Smooth muscle cell (in vitro differentiated cells): ENCODE measurements at regions not wholly inside any gene's neighbourhood (a gene's known extent, or its start where the extent isn't known, plus 50 kb on each side); places are given as distances from the start of the nearest gene placed in this dataset.

Experiments used
- DNase-seq: peaks from one replicate; lab custom pipeline; 2025; ENCODE audit not compliant: unreplicated experiment; lab: John Stamatoyannopoulos, UW
- H2AFZ ChIP-seq: fragments of 200-600 bp; sonication (generic); 2 replicates; pipeline ENCODE4 v1.6.0; 2016; ENCODE audit warnings: antibody characterized with exemption, low read depth, mild to moderate bottlenecking
- H3F3A ChIP-seq: fragments of 200-600 bp; sonication (generic); 2 replicates; pipeline ENCODE4 v1.6.0; 2017; ENCODE audit warnings: antibody characterized with exemption, low read depth
- H3K27ac ChIP-seq: fragments of 200-600 bp; sonication (generic); 2 replicates; pipeline ENCODE4 v1.5.1; 2016; ENCODE audit warnings: low read depth, mild to moderate bottlenecking
- H3K27me3 ChIP-seq: fragments of 200-600 bp; sonication (generic); 2 replicates; pipeline ENCODE4 v1.6.1; 2016; ENCODE audit warnings: low read depth, mild to moderate bottlenecking
- H3K36me3 ChIP-seq: fragments of 200-600 bp; sonication (generic); 2 replicates; pipeline ENCODE4 v1.5.1; 2016; ENCODE audit warnings: low read depth
- H3K4me1 ChIP-seq: fragments of 200-600 bp; sonication (generic); 2 replicates; pipeline ENCODE4 v1.5.1; 2016; ENCODE audit warnings: low read depth
- H3K4me2 ChIP-seq: fragments of 200-600 bp; sonication (generic); 2 replicates; pipeline ENCODE4 v1.6.0; 2016; ENCODE audit warnings: mild to moderate bottlenecking
- H3K4me3 ChIP-seq: fragments of 200-600 bp; sonication (generic); 2 replicates; pipeline ENCODE4 v1.5.1; 2016; ENCODE audit warnings: mild to moderate bottlenecking
- H3K79me2 ChIP-seq: fragments of 200-600 bp; sonication (generic); 2 replicates; pipeline ENCODE4 v1.6.0; 2016; ENCODE audit warnings: low read depth, mild to moderate bottlenecking
- H3K9ac ChIP-seq: fragments of 200-600 bp; sonication (generic); 2 replicates; pipeline ENCODE4 v1.6.0; 2016; ENCODE audit warnings: low read depth
- H3K9me3 ChIP-seq: fragments of 200-600 bp; sonication (generic); replicated peaks from 2 replicates; pipeline ENCODE4 v1.5.1; 2016; ENCODE audit warnings: low read depth
- H4K20me1 ChIP-seq: fragments of 200-600 bp; sonication (generic); 2 replicates; pipeline ENCODE4 v1.6.0; 2016; ENCODE audit warnings: low read depth
- WGBS: methylation state at CpG from one replicate; pipeline ENCODE4 v1.1.7; 2016; ENCODE audit warnings: low lambda C conversion rate; 5-methylcytosine and 5-hydroxymethylcytosine counted together
- TF ChIP-seq, protein P1 (sequence below): fragments of 200-600 bp; sonication (generic); IDR thresholded peaks from 2 replicates; pipeline ENCODE4 v1.5.1; 2017; ENCODE audit warnings: borderline replicate concordance, mild to moderate bottlenecking, antibody characterized with exemption; ENCODE audit not compliant: insufficient read depth, poor library complexity, severe bottlenecking

DNA sequence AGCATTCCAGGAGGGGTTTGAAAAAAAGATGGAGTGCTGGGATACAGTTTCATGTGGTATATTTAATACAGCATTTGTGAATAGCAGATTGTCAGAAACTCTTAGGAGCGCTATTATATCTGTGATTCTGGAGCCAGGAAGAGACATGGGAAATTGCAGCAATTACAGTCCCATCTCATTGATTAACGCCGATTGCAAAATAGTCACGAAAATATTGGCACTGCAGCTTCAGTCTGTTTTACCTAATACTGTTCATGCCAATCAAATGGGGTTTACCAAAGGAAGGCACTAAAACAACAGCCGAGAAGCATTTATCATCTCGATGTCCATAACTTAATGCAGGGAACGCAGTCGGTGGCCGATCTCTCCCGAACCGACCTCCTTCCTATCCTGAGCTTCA is 295.8 kb downstream of the TEX29 start:
- H3K4me1 ChIP-seq: no peaks in the 10 kb centered on the region
- WGBS: 93% methylated on average over 11 of the region's 11 CpGs
- TF ChIP-seq, protein P1, sequence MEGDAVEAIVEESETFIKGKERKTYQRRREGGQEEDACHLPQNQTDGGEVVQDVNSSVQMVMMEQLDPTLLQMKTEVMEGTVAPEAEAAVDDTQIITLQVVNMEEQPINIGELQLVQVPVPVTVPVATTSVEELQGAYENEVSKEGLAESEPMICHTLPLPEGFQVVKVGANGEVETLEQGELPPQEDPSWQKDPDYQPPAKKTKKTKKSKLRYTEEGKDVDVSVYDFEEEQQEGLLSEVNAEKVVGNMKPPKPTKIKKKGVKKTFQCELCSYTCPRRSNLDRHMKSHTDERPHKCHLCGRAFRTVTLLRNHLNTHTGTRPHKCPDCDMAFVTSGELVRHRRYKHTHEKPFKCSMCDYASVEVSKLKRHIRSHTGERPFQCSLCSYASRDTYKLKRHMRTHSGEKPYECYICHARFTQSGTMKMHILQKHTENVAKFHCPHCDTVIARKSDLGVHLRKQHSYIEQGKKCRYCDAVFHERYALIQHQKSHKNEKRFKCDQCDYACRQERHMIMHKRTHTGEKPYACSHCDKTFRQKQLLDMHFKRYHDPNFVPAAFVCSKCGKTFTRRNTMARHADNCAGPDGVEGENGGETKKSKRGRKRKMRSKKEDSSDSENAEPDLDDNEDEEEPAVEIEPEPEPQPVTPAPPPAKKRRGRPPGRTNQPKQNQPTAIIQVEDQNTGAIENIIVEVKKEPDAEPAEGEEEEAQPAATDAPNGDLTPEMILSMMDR: no peak
- no peaks in the 10 kb centered on the region for H4K20me1 ChIP-seq
- H3K36me3 ChIP-seq: no peaks in the 10 kb centered on the region
- no peak overlapping the region for H3K27ac ChIP-seq
- no peaks in the 10 kb centered on the region for H3K9me3 ChIP-seq
- H2AFZ ChIP-seq: no peak overlapping the region
- H3K27me3 ChIP-seq: peaks cover 33% of the 10 kb centered on the region
- H3K79me2 ChIP-seq: no peaks in the 10 kb centered on the region
- no peak overlapping the region for H3K4me2 ChIP-seq
- H3K9ac ChIP-seq: no peak overlapping the region
- DNase-seq: no peak
- no peak overlapping the region for H3K4me3 ChIP-seq
- no peaks in the 10 kb centered on the region for H3F3A ChIP-seq

DNA sequence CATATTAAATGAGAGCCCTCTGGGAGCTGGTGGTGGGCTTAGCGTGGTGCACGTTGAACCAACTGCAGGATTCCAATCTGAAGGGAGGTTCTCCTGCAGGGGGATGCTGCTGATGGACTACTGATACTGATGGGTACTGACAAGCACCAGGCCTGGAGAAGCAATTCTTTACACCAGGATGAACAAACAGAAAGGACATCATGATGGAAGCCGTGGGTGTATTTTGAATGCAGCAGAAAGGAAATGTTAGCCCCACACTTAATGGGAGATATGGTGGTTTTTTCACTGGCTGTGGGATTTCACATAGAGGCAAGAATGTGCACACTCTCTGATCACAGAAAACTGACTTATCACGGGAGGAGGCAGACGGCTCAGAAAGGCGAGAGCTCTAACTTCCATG is 299.7 kb downstream of the TEX29 start:
- WGBS: 93% methylated on average over 6 of the region's 6 CpGs

DNA sequence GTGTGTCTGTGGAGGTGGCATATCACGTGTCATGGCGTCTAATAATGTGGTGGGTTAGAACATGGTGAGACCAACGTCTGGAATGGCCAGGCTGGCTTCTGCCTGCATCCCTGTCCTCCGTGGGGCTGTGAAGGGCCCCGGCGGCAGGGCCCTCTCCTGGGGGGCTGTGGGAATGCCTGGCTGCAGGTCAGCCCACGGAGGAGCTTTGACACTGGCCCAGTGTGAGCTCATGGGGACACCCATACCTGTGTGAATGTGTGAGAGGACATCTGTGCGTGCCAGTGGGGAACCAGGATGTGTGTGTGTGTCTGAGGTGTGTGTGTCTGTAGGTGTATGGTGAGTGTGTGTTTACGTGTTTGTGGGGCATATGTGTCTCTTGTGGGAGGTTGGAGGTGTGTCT is 300.1 kb downstream of the TEX29 start:
- Histone ChIP-seq H3K27ac (no peak overlapping the region), H3F3A (no peaks in the 10 kb centered on the region), H3K79me2 (no peaks in the 10 kb centered on the region), H2AFZ (no peak overlapping the region), H3K4me1 (no peaks in the 10 kb centered on the region), H4K20me1 (no peaks in the 10 kb centered on the region), H3K9ac (no peak overlapping the region), H3K4me2 (no peak overlapping the region), H3K4me3 (no peak overlapping the region), H3K9me3 (no peaks in the 10 kb centered on the region), H3K27me3 (peaks cover 8% of the 10 kb centered on the region), H3K36me3 (no peaks in the 10 kb centered on the region)
- 90% methylated on average over 9 of the region's 9 CpGs for WGBS
- DNase-seq: no peak
- TF ChIP-seq, protein P1: no peak

More for the DNA sequence above, 299.7 kb downstream of the TEX29 start:
- H3K27me3 ChIP-seq: peaks cover 12% of the 10 kb centered on the region
- no peaks in the 10 kb centered on the region for H3K9me3 ChIP-seq
- H3K4me1 ChIP-seq: no peaks in the 10 kb centered on the region
- no peaks in the 10 kb centered on the region for H3K79me2 ChIP-seq
- H3K4me3 ChIP-seq: no peak overlapping the region
- H3K36me3 ChIP-seq: no peaks in the 10 kb centered on the region
- no peak overlapping the region for H3K9ac ChIP-seq
- H3K4me2 ChIP-seq: no peak overlapping the region
- no peaks in the 10 kb centered on the region for H3F3A ChIP-seq
- TF ChIP-seq, protein P1: no peak
- H3K27ac ChIP-seq: no peak overlapping the region
- DNase-seq: no peak
- no peaks in the 10 kb centered on the region for H4K20me1 ChIP-seq
- H2AFZ ChIP-seq: no peak overlapping the region

DNA sequence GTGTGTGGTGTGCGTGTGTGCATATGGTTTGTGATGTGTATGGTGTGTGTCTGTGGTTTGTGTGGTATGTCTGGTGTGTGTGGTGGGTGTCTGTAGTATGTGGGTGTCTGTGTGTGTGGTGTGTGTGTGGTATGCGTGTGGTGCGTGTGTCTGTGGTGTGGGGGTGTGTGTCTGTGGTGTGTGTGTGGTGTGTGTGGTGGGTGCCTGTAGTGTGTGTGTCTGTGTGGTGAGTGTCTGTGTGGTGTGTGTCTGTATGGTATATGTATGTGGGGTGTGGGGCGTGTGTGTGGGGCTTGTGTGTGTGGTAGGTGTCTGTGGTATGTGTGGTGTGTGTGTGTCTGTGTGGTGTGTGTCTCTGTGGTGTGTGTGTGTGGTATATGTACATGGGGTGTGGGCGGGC is 300.7 kb downstream of the TEX29 start:
- H3K9me3 ChIP-seq: no peaks in the 10 kb centered on the region
- 93% methylated on average over 5 of the region's 5 CpGs for WGBS
- no peak overlapping the region for H3K4me3 ChIP-seq
- no peak overlapping the region for H2AFZ ChIP-seq
- no peak overlapping the region for H3K9ac ChIP-seq
- DNase-seq: no peak
- no peaks in the 10 kb centered on the region for H4K20me1 ChIP-seq
- no peak overlapping the region for H3K27ac ChIP-seq
- H3K79me2 ChIP-seq: no peaks in the 10 kb centered on the region
- peaks cover 7% of the 10 kb centered on the region for H3K27me3 ChIP-seq
- no peaks in the 10 kb centered on the region for H3K4me1 ChIP-seq
- H3K4me2 ChIP-seq: no peak overlapping the region
- H3K36me3 ChIP-seq: no peaks in the 10 kb centered on the region
- TF ChIP-seq, protein P1: no peak
- no peaks in the 10 kb centered on the region for H3F3A ChIP-seq
